Chondrocyte (in vitro differentiated cells): ENCODE measurements at regions not wholly inside any gene's neighbourhood (a gene's known extent, or its start where the extent isn't known, plus 50 kb on each side); places are given as distances from the start of the nearest gene placed in this dataset.

Experiments used
- DNase-seq: peaks from one replicate; pipeline ENCODE4 v3.0.0; 2021; ENCODE audit warnings: mixed read lengths, low spot score
- H3K27ac Mint-ChIP-seq: one replicate; pipeline ENCODE4 v1.8.0; 2021; ENCODE audit warnings: mild to moderate bottlenecking, moderate library complexity, mixed read lengths; ENCODE audit not compliant: unreplicated experiment
- H3K27me3 Mint-ChIP-seq: 2 replicates; pipeline ENCODE4 v1.8.0; 2021; ENCODE audit warnings: low read depth, mixed read lengths
- H3K36me3 Mint-ChIP-seq: 2 replicates; pipeline ENCODE4 v1.8.0; 2021; ENCODE audit warnings: low read depth, mixed read lengths
- H3K4me1 Mint-ChIP-seq: 2 replicates; pipeline ENCODE4 v1.8.0; 2021; ENCODE audit warnings: low read depth, mild to moderate bottlenecking, mixed read lengths
- H3K4me3 Mint-ChIP-seq: one replicate; pipeline ENCODE4 v1.8.0; 2021; ENCODE audit warnings: mild to moderate bottlenecking, moderate library complexity, mixed read lengths; ENCODE audit not compliant: unreplicated experiment
- H3K9me3 Mint-ChIP-seq: 2 replicates; pipeline ENCODE4 v1.8.0; 2021; ENCODE audit warnings: low read depth, mixed read lengths
- CTCF ChIP-seq: fragments of 200-600 bp; sonication (generic); IDR thresholded peaks from 2 replicates; pipeline ENCODE4 v1.5.0; 2021; ENCODE audit warnings: antibody characterized with exemption, mild to moderate bottlenecking, moderate library complexity

- no peaks in the 10 kb centered on the region for H3K9me3 Mint-ChIP-seq
- no peak for DNase-seq
- H3K4me3 Mint-ChIP-seq: no peak overlapping the region
- no peak overlapping the region for H3K27ac Mint-ChIP-seq
- H3K4me1 Mint-ChIP-seq: no peaks in the 10 kb centered on the region
- peaks cover 39% of the 10 kb centered on the region for H3K27me3 Mint-ChIP-seq
- TF ChIP-seq CTCF: no peak
- H3K36me3 Mint-ChIP-seq: no peaks in the 10 kb centered on the region
These were observed 197.4 kb downstream of the UQCRFS1 start for GRCh38 chr19:29015569-29015968.

- DNase-seq: no peak
- H3K4me1 Mint-ChIP-seq: no peaks in the 10 kb centered on the region
- TF ChIP-seq CTCF: peak; percentile 10
- no peaks in the 10 kb centered on the region for H3K36me3 Mint-ChIP-seq
- H3K9me3 Mint-ChIP-seq: no peaks in the 10 kb centered on the region
- peaks cover 39% of the 10 kb centered on the region for H3K27me3 Mint-ChIP-seq
- no peak overlapping the region for H3K4me3 Mint-ChIP-seq
- no peak overlapping the region for H3K27ac Mint-ChIP-seq
These were observed 198.0 kb downstream of the UQCRFS1 start for GRCh38 chr19:29014857-29015436.

GRCh38 chr19:29013988-29014387 is 199.0 kb downstream of the UQCRFS1 start:
- Mint-ChIP-seq H3K27me3 (peaks cover 40% of the 10 kb centered on the region), H3K36me3 (no peaks in the 10 kb centered on the region), H3K4me3 (no peak overlapping the region), H3K27ac (no peak overlapping the region), H3K4me1 (no peaks in the 10 kb centered on the region), H3K9me3 (no peaks in the 10 kb centered on the region)
- no peak for DNase-seq
- TF ChIP-seq CTCF: no peak

GRCh38 chr19:29013325-29013724 is 199.6 kb downstream of the UQCRFS1 start:
- Mint-ChIP-seq H3K27me3 (peaks cover 43% of the 10 kb centered on the region), H3K27ac (no peak overlapping the region)

GRCh38 chr19:29012457-29012856 is 200.5 kb downstream of the UQCRFS1 start:
- Mint-ChIP-seq H3K27me3 (peaks cover 39% of the 10 kb centered on the region), H3K27ac (no peak overlapping the region), H3K9me3 (no peaks in the 10 kb centered on the region), H3K4me1 (no peaks in the 10 kb centered on the region), H3K36me3 (no peaks in the 10 kb centered on the region), H3K4me3 (no peak overlapping the region)
- TF ChIP-seq CTCF: no peak
- DNase-seq: no peak

More at GRCh38 chr19:29013325-29013724, 199.6 kb downstream of the UQCRFS1 start:
- Mint-ChIP-seq H3K9me3 (no peaks in the 10 kb centered on the region), H3K4me1 (no peaks in the 10 kb centered on the region), H3K4me3 (no peak overlapping the region), H3K36me3 (no peaks in the 10 kb centered on the region)
- no peak for TF ChIP-seq CTCF
- DNase-seq: no peak
